ENCODE measurements at regions not wholly inside any gene's neighbourhood (a gene's known extent, or its start where the extent isn't known, plus 50 kb on each side); places are given as distances from the start of the nearest gene placed in this dataset.

GRCh38 chr20:60170116-60170515 lies 211.9 kb downstream of the CDH26 start:
- Histone ChIP-seq H3K9ac (ENCODE audit: low read length) (no peak overlapping the region), H3F3A (ENCODE audit: insufficient read depth) (no peaks in the 10 kb centered on the region), H3K9me3 (ENCODE audit: insufficient read depth, low read length) (no peaks in the 10 kb centered on the region), H3K4me3 (ENCODE audit: insufficient read depth, low read length, poor library complexity, severe bottlenecking) (no peak overlapping the region), H4K20me1 (ENCODE audit: low read depth, low read length) (no peaks in the 10 kb centered on the region), H3K4me2 (ENCODE audit: low read depth, low read length, poor library complexity, severe bottlenecking) (no peak overlapping the region), H3K9me2 (replicated peaks; ENCODE audit: insufficient read depth, low read length) (no peaks in the 10 kb centered on the region), H3K27ac (ENCODE audit: low read depth, low read length) (no peak overlapping the region), H3K27me3 (ENCODE audit: low read length) (no peaks in the 10 kb centered on the region; the same call in 1 of the 2 replicates), H3K79me2 (ENCODE audit: insufficient read depth, low read length) (no peaks in the 10 kb centered on the region), H2AFZ (ENCODE audit: low read depth, low read length, severe bottlenecking) (no peak overlapping the region), H3K36me3 (ENCODE audit: low read length) (no peaks in the 10 kb centered on the region)
- TF ChIP-seq EZH2phosphoT487 (conservative IDR thresholded peaks at IDR 0.05; ENCODE audit: low read length) (no peak), CTCF (IDR thresholded peaks at IDR 0.05; ENCODE audit: insufficient read depth, low read length, poor library complexity, severe bottlenecking) (no peak)

GRCh38 chr20:60171313-60171712 lies 213.1 kb downstream of the CDH26 start:
- TF ChIP-seq EZH2phosphoT487 (conservative IDR thresholded peaks at IDR 0.05; ENCODE audit: low read length) (no peak), CTCF (IDR thresholded peaks at IDR 0.05; ENCODE audit: insufficient read depth, low read length, poor library complexity, severe bottlenecking) (no peak)
- Histone ChIP-seq H2AFZ (ENCODE audit: low read depth, low read length, severe bottlenecking) (no peak overlapping the region), H3K27ac (ENCODE audit: low read depth, low read length) (no peak overlapping the region), H3K27me3 (ENCODE audit: low read length) (no peaks in the 10 kb centered on the region; the same call in 1 of the 2 replicates), H3K4me3 (ENCODE audit: insufficient read depth, low read length, poor library complexity, severe bottlenecking) (no peak overlapping the region), H4K20me1 (ENCODE audit: low read depth, low read length) (no peaks in the 10 kb centered on the region), H3K9ac (ENCODE audit: low read length) (no peak overlapping the region), H3F3A (ENCODE audit: insufficient read depth) (no peaks in the 10 kb centered on the region), H3K9me2 (replicated peaks; ENCODE audit: insufficient read depth, low read length) (no peaks in the 10 kb centered on the region), H3K36me3 (ENCODE audit: low read length) (no peaks in the 10 kb centered on the region), H3K79me2 (ENCODE audit: insufficient read depth, low read length) (no peaks in the 10 kb centered on the region), H3K9me3 (ENCODE audit: insufficient read depth, low read length) (no peaks in the 10 kb centered on the region), H3K4me2 (ENCODE audit: low read depth, low read length, poor library complexity, severe bottlenecking) (no peak overlapping the region)

- Histone ChIP-seq H3K36me3 (ENCODE audit: low read length) (no peaks in the 10 kb centered on the region), H3K9me3 (ENCODE audit: insufficient read depth, low read length) (no peaks in the 10 kb centered on the region), H3K4me3 (ENCODE audit: insufficient read depth, low read length, poor library complexity, severe bottlenecking) (no peak overlapping the region), H3K4me2 (ENCODE audit: low read depth, low read length, poor library complexity, severe bottlenecking) (no peak overlapping the region), H3K79me2 (ENCODE audit: insufficient read depth, low read length) (no peaks in the 10 kb centered on the region), H2AFZ (ENCODE audit: low read depth, low read length, severe bottlenecking) (no peak overlapping the region), H4K20me1 (ENCODE audit: low read depth, low read length) (no peaks in the 10 kb centered on the region), H3K9me2 (replicated peaks; ENCODE audit: insufficient read depth, low read length) (no peaks in the 10 kb centered on the region), H3K9ac (ENCODE audit: low read length) (no peak overlapping the region), H3K27ac (ENCODE audit: low read depth, low read length) (no peak overlapping the region), H3K27me3 (ENCODE audit: low read length) (no peaks in the 10 kb centered on the region; the same call in 1 of the 2 replicates), H3F3A (ENCODE audit: insufficient read depth) (no peaks in the 10 kb centered on the region)
- TF ChIP-seq CTCF (IDR thresholded peaks at IDR 0.05; ENCODE audit: insufficient read depth, low read length, poor library complexity, severe bottlenecking) = no peak
- no peak for TF ChIP-seq EZH2phosphoT487 (conservative IDR thresholded peaks at IDR 0.05; ENCODE audit: low read length)
Observed at GRCh38 chr20:60171738-60172137, 213.5 kb downstream of the CDH26 start.
